ENCODE measurements at regions not wholly inside any gene's neighbourhood (a gene's known extent, or its start where the extent isn't known, plus 50 kb on each side); places are given as distances from the start of the nearest gene placed in this dataset.
"Not testable (repeated sequence)": the region's sequence is repeated elsewhere in the genome, so short reads cannot be mapped to it uniquely, and the experiment has no call there.

DNA sequence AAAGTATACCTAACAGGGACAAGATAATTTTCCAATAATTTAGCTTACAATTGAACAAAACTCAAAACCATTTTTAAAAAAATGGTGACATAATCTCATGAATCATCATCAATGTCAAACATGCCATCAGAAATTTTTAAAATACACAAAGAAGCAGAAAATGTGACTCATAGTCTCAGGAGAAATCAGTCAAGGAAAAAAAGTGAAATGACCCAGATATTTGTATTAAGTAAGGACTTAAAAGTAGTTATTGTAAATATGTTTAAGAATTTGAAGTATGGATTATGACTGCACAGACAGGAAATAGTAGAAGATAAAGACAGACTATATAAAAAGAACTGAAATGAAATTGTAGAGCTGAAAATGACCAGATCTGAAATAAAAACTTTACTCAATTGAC, 473.9 kb upstream of the SYT4 start:
- DNase-seq = no peak

- no peak for DNase-seq
These were observed 474.5 kb upstream of the SYT4 start for GRCh38 chr18:43751835-43752234.

DNA sequence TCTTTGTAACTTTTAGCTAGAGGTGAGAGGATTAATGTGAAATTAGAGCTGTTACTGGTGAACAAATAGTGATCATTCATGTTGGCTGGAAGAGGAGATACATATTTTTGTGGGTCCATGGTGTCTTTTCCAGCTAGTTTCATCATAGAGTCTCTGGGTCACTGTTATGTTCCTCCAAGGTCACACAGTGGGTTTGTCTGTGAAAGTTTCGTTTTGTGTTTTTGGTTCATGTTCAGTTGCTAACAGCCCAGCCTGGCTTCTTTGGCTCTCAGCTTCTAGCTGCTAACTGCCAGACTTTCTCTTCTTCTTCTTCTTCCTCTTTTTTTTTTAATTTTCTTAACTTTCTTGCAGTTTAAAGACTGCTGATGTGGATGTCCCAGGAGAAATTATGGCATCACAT, 480.0 kb upstream of the SYT4 start:
- no peak for DNase-seq

DNA sequence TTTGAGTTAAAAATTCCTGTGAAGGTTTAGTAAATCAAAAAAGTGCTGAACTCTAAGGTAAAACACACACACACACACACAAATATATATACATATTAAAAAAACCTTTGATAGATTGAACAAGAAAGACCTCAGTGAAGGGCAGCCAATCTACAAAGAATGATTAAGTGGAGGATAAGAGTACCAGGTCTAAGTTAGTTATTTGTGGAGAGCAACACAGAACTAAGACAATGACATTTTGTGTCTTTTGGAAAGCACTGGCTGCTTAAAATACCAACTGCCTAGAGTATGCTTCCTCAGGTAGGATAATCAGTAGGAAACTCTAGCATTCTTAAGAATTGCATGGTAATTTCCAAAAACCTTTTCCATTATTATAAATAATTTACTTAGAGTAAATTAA, 481.4 kb upstream of the SYT4 start:
- no peak for DNase-seq

GRCh38 chr18:43760010-43760409, 482.7 kb upstream of the SYT4 start:
- no peak for DNase-seq

DNA sequence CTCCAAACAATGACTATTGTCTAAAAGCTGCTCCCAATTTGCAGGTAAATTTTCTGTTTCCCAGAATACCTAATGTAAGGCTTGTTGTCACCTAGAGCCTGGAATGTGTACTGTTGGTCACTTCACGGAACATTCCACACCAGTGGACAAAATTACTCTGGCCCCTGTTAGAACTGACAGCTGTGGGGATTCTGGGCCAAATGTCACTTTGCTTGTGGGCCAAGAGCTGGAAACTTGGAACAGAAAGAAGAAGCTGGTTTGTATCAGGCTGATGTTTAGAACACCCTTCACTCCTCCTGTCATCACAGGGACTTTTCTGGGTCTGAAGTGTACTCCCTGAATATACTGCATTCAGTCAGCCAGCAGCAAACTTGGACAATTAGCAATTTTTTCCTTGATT, 495.6 kb upstream of the SYT4 start:
- DNase-seq = no peak

DNA sequence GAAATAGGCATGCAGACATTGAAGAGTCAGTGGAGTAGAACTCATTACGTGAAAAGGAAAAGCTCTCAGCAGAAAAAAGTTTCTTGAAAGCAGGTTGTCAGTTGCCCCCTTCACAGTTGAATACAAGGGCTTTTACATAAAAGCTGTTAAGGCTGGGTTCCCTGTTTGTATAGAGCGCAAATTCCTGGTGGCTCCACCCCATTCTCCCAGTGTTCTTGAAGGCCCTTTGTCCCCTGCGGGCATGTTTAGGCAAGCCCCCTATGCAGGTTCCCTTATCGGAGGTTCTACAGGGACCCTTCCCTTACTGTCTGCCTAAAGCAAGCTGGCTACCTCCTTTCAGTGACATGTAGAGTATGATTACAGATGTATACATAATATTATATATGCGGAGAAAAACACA, 497.2 kb upstream of the SYT4 start:
- DNase-seq = no peak

DNA sequence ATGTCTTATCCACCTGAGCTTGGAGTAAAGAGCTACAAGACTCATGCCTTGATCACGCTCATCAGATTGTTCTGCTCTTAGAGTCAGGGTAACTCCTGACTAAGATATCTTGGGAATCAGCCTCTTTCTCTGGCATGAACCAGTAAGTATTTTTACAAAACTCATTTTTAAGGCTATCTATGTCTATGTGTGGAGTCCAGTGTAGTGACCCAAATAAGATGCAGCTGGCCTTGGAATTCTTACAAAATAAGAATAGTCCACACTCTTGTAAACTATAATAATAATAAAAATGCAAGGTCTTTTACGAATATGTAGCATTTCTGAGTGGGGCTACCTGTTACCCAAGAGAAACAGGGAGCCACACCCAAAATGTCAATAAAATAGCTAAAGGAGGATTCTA, 498.3 kb upstream of the SYT4 start:
- no peak for DNase-seq

GRCh38 chr18:43776997-43777396, 499.7 kb upstream of the SYT4 start:
- DNase-seq = no peak

DNA sequence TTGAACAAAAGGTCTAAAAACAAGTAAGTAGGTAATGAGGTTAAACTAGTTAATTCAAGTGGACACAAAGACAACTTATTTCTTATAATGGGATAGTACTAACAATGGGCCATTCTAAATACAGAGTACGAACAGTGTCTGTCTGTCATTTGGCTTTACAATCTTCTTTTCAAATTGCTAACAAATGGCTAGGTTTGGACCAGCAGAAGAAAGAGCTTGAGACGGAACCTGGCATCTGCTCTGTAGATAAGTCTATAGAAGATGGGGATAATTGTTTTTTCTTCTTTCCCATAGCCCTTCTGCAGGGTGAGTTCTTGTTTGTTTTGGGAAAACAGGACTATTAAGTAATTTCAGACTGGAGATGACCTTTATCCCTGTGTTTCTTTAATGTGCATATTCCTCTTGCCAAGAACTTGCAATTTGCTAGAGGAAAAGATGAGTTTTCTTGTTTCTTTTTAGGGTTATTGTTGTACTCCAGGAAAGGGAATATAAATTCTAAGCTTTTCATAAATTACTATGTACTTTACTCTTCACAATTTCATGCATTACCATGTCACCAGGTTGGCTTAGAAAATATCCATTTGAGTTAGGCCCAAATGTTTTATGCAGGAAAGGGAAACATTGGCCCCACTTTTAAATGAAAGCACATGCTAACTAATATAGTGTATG, 500.5 kb upstream of the SYT4 start:
- no peak for DNase-seq

- DNase-seq = no peak
These were observed 503.6 kb upstream of the SYT4 start for GRCh38 chr18:43780782-43781340.

DNA sequence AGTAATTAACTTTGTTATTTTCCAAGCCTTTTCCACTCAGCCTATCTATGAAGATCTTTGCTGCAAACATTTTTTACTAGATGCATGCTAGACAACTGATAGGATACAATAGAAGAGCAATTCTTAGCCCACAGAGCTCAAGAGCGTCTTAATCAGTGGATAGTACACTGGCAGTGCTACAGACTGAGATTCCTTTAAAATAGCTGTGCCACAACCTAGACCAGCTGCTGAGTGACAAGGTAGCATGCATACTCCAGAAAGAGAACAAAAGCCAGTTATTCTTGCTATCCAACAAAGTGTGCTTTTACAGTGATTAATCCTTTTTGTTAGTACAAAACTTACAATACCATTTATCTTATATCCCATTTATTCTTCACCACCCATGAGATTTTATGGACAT, 507.9 kb upstream of the SYT4 start:
- DNase-seq = no peak

DNA sequence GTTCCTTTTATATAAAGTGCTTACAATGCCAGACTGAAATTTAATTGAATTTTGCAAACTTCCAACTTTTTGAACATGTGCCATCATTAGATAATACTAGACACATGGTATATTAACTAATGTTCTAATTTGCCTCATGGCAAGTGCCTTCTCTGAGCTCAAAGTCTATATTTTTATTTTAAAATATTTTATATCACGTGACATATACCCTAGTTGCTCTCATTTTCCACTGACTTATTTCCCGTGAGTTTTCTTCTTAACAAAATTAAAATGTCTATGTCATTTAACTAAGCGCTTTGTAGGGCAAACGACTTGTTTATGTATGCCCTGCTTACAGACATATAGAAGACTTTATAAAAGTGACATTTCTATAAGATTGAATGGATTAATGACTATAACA, 509.6 kb upstream of the SYT4 start:
- DNase-seq = no peak

GRCh38 chr18:43787721-43788120, 510.4 kb upstream of the SYT4 start:
- DNase-seq = not testable (repeated sequence)

DNA sequence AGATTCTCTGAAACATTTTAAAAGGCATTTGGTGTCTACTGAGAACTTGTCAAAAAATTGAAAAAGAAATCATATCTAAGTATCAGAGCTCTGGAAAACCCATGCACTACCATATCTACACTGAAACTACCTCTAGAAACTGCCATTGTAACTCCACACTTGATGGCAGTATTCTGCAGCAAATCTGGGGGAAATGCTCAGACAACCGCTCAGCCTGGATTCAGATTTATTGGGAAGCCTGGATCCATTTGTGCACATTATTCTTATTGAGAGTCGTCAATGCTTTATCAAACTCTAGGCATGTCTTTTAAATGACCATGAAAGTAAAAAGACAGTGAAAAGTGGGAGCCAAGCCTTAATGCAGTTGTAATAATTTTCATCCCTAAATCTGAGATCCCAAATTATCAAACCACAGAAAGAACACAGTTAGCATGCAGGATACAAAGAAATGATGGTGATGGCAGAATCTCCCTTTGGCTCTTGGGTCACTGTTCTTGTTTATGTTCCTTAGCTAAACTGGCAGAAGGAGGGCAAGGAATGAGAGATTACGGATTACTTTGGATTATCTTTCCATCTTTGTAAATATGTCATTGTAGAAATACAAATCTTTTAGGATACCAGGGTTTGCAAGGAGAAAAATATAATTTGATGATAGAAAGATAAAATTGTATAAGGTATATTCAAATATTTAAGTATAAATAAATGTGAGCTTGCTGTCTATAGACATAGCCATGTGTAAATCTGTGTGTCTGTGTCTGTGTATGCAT, 512.1 kb upstream of the SYT4 start:
- peak; percentile 88 for DNase-seq

GRCh38 chr18:43793910-43794309, 516.6 kb upstream of the SYT4 start:
- DNase-seq = no peak

- no peak for DNase-seq
These were observed 517.1 kb upstream of the SYT4 start for GRCh38 chr18:43794363-43794762.

- DNase-seq = no peak
These were observed 520.1 kb upstream of the SYT4 start for GRCh38 chr18:43797347-43797746.

DNA sequence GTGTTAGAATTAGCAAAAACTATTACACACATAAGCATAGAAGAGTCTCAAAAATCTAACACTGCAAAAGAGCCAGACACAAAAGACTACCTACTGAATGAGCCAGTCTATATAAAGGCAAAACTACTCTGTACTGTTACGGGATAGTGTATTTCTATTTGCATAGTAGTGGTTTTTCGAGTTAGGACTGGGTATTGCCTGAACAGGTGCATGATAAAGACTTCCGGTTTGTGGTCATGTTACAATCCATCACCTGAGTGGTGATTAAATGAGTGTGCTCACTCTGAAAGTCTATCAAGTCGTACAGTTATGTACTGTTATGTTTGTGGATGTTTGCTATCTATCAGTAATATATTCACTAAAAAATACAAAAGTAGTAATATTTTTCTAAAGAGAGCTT, 523.3 kb upstream of the SYT4 start:
- DNase-seq = no peak

GRCh38 chr18:43805646-43806194, 528.4 kb upstream of the SYT4 start:
- DNase-seq = peak; percentile 36

- DNase-seq = no peak
These were observed 535.3 kb upstream of the SYT4 start for GRCh38 chr18:43812627-43813026.

- DNase-seq = peak; percentile 13
These were observed 542.1 kb upstream of the SYT4 start for GRCh38 chr18:43819397-43819796.

- DNase-seq = no peak
These were observed 542.6 kb upstream of the SYT4 start for GRCh38 chr18:43819873-43820272.

- no peak for DNase-seq
These were observed 548.5 kb upstream of the SYT4 start for GRCh38 chr18:43825768-43826167.
